ENCODE measurements at regions not wholly inside any gene's neighbourhood (a gene's known extent, or its start where the extent isn't known, plus 50 kb on each side); places are given as distances from the start of the nearest gene placed in this dataset.

DNA sequence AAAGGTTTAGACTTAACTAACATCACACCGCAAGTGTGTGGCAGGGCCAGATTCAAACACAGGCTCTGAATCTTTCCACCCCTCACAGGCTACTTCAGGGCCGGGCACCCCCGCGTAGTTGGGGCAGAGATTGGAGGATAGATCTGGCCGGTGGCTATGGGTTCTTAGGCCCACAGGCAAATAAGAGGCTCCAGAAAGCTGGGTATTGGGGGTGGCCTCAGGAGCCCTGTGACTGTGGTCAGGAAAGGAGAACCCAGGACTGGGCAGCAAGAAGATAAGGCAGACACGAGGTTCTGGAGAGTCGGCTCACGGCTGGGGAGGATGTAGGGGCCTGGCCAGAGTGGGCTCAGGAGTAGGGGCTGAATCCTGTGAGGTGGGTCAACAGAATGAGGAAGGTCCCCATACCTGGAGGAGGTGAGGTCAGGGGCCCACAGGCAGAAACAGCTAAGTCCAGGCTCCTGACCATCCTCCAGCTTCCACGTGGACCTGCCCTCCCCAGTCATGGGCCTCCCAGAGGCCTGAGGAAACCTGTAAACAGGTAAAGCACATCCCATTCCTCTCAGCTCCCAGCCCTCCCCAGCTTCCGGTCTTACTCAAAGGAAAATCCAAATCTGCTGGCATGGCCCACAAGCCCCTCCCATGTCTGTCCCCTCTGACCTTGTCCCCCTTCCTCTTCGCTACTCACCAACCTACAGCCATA is 306.2 kb downstream of the MATN1 start:
- Histone ChIP-seq H2AFZ (ENCODE audit: low read depth, low read length, poor library complexity, severe bottlenecking) (no peak overlapping the region), H3K4me1 (ENCODE audit: control insufficient read depth in 1 of 2, insufficient read depth in 2 of 2, low read length in 2 of 2) (peaks cover 0 to 6% of the 10 kb centered on the region in 2 experiments; a peak in 1 of 4 replicates), H3K9me3 (ENCODE audit: control insufficient read depth in 1 of 2, insufficient read depth in 1 of 2, low read depth in 1 of 2, low read length in 2 of 2) (no peaks in the 10 kb centered on the region), H3K27me3 (ENCODE audit: insufficient read depth, low read length) (no peaks in the 10 kb centered on the region), H3K4me2 (ENCODE audit: low read length) (no peak overlapping the region), H3K36me3 (ENCODE audit: control insufficient read depth in 1 of 2, insufficient read depth in 2 of 2, low read length in 2 of 2) (no peaks in the 10 kb centered on the region), H3K4me3 (replicated peaks in 1 of 2; ENCODE audit: low read depth in 1 of 2, low read length in 2 of 2) (no peak overlapping the region), H3K9me2 (ENCODE audit: insufficient read depth) (no peaks in the 10 kb centered on the region), H4K20me1 (ENCODE audit: insufficient read depth) (no peaks in the 10 kb centered on the region), H3K9ac (ENCODE audit: low read length) (no peak overlapping the region), H3K27ac (ENCODE audit: low read depth, low read length) (no peak overlapping the region), H3K79me2 (ENCODE audit: insufficient read depth, low read length) (no peaks in the 10 kb centered on the region)
- ATAC-seq (no peak), DNase-seq (ENCODE audit: low read depth, low spot score) (no peak)
- BruUV-seq (replicated peaks), result no TSS peak
- CTCF ChIA-PET, result interaction anchor here (1.6 kb wide), 1 partner anchor 37 kb away, joined by 6 read pairs; no protein-coding TSS in a partner anchor
- no peak for TF ChIP-seq EZH2phosphoT487 (IDR thresholded peaks at IDR 0.05; ENCODE audit: borderline replicate concordance)
- TF ChIP-seq POLR2A (IDR thresholded peaks at IDR 0.05; ENCODE audit: borderline replicate concordance, extremely low read depth, insufficient read depth, insufficient read length), result no peak
- no peak for TF ChIP-seq ZBTB33 (IDR thresholded peaks at IDR 0.05; ENCODE audit: extremely low read depth, insufficient replicate concordance, low read length)
- TF ChIP-seq MAX (IDR thresholded peaks at IDR 0.05), result no peak
- TF ChIP-seq RAD21 (IDR thresholded peaks at IDR 0.05; ENCODE audit: low read depth), result no peak
- no peak for TF ChIP-seq ELF1 (IDR thresholded peaks at IDR 0.05; ENCODE audit: borderline replicate concordance, low read depth)
- TF ChIP-seq TCF7L2 (IDR thresholded peaks at IDR 0.05; ENCODE audit: borderline replicate concordance, extremely low read depth, insufficient read depth, insufficient read length), result no peak
- no peak for TF ChIP-seq SP1 (IDR thresholded peaks at IDR 0.05; ENCODE audit: low read depth)
- TF ChIP-seq EZH2 (IDR thresholded peaks at IDR 0.05), result no peak
- RAD21 ChIA-PET (ENCODE audit: low non-redundant PET in 1 of 2, low total read pairs in 2 of 2, uncharacterized antibody in 2 of 2, unreplicated experiment in 2 of 2), result no interaction called here
- intact Hi-C loops (cut with micrococcal nuclease), result no loop called here
- POLR2A ChIA-PET, result no interaction called here

Measured in HCT116 (cell line).